HG02678 (cell line): ENCODE measurements at regions not wholly inside any gene's neighbourhood (a gene's known extent, or its start where the extent isn't known, plus 50 kb on each side); places are given as distances from the start of the nearest gene placed in this dataset.
"Not testable (repeated sequence)": the region's sequence is repeated elsewhere in the genome, so short reads cannot be mapped to it uniquely, and the experiment has no call there.

Experiments used
- ATAC-seq: cut with Tn5 transposase; IDR thresholded peaks from one replicate; pipeline ENCODE4 v1.9.1; 2021; ENCODE audit warnings: mild to moderate bottlenecking, moderate library complexity; ENCODE audit not compliant: unreplicated experiment

DNA sequence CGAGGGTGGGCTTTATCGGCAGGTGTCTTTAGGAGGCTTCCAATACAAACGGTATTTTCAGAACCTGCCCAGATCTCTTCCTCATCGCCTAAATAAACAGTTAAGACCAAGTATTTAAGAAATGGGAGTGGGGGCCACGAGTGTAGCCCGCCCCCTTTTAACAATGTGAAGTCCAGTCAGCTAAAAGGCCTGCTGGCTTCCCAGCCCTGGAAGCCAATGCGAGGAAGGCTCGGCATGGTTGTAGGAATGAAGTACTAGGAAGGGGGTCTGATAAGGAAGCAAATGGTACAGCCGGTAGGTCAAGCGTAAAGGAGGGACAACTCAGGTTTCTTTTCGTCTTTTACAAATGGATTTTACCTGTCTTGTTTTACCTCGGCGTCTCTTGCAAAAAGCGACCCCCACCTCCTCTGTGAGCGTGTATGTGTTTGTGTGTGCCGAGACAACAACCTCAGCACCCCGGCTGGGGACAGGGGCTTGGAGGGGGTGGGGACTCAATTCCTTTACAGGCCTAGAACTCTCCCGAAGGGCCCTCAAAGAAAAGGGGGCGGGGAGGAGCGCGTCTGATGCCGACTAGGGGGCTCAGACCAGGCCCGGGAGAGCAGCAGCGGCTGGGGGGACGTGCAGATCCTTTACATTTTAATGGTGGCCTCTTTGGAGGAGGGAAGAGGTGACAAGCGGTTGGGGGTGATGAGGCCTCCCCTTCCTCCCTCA, 147.6 kb downstream of the GPR85 start:
- ATAC-seq, result no peak

DNA sequence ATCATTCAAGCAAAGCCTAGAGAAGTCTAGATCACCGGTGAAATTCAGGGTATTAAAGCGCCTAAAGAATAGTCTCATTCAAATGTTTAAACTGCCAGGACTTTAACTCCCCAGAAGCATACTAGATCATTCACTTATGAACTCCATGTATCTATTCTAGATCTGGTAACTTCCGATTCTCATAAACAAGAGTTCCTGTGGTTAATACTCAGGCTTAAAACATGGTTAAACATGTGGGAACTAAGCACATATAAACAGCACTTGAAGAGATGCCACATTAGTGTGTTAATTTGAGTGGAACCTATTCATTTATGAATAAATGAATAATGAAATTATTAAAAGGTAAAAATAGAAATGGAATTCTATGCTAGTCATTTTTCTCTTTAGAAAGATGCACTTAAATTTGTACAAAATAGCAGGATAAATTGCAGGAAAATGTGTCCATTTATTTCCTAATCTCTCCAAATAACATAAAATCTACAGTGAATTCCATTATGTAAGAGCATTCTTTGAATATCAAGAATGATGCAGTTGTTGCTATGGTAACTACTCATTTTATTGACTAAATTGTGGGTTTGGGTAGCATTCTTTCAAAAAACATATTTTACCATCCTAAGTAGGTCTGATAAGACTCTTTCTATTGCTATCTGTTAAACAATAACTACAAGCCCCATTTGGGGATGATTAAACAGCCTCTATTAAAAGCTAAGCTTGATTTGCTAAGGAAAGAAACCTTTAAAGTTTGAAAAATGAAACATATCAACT, 147.6 kb upstream of the TMEM168 start:
- ATAC-seq, result no peak

DNA sequence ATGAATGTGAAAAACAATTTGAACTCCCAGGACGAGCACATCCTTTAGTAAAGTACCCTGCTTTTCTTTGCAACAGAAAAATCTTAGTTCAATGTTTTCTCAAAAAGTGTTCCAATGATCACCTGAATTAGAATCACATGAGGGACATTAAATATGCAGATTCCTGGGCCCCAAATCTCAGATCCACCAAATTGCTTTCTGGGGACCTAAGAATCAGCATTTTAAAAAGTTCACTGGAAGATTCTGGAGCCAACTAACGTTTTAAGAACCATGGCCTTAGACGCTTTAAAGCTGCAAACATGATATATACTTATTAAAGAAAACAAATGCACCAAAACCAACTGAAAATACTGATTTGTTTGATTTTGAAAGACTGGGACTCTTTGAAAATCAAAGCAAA, 143.4 kb upstream of the TMEM168 start:
- ATAC-seq, result no peak

DNA sequence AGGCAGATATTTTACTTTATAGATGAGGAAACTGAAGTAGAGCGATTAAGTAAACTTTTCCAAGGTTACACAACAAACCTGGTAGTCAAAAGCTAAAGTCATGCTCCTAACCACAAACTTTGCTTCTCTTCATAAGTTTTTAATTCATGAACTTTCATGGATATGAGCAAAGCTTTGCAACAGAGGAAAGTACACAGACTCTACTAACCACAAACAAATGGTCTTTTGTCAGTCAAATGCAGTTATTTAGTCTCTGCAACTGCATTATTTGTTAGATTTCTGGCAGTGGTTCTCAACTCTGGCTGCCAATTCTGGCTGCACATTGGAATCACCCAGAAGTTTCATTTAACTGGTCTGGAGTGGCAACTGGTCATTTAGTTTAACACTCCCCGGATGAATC, 140.6 kb upstream of the TMEM168 start:
- ATAC-seq, result no peak

DNA sequence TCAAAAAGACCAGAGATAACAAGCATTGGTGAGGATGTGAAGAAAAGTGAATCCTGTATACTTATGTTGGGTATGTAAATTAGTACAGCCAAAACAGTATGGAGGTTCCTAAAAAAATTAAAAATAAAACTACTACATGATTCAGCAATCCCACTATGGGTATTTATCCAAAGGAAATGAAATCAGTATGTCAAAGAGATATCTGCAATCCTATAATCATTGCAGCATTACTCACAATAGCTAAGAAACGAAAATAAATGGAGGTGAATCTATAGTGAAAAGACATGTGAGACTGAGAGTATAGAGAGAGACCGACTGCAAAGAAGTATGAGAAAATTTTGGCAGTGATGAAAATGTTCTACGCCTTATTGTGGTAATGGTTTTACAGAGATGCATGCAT, 139.2 kb upstream of the TMEM168 start:
- no peak for ATAC-seq

DNA sequence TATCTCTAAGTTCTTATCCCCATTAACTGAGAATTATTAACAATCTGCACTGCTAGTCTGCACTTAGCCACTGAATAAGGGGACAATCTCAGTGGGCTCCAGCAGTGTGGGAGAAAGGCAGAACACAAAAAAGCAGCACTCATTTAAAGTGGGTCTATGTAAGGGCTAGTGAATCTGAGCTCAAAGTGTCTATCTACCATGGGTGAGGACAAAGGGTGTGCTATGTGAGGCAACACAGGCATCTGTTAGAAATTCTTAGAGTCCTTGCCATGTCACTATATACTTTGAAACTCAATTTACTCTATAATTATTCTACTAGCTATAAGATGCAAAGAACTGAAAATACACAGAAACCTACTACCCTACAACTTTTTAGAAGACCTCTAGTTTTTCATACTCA, 135.8 kb upstream of the TMEM168 start:
- no peak for ATAC-seq

DNA sequence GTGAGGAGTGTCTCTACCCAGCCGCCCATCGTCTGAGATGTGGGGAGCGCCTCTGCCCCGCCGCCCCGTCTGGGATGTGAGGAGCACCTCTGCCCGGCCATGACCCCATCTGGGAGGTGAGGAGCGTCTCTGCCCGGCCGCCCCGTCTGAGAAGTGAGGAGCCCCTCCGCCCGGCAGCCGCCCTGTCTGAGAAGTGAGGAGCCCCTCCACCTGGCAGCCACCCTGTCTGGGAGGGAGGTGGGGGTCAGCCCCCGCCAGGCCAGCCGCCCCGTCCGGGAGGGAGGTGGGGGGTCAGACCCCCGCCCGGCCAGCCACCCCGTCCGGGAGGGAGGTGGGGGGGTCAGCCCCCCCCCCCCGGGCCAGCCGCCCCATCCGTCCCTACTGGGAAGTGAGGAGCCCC, 132.4 kb upstream of the TMEM168 start:
- ATAC-seq, result not testable (repeated sequence)

DNA sequence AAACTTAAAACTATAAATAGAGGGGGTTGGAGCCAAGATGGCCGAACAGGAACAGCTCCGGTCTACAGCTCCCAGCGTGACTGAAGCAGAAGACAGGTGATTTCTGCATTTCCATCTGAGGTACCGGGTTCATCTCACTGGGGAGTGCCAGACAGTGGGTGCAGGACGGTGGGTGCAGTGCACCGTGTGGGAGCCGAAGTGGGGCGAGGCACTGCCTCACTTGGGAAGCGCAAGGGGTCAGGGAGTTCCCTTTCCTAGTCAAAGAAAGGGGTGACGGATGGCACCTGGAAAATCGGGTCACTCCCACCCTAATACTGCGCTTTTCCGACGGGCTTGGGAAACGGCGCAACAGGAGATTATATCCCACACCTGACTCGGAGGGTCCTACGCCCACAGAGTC, 126.2 kb upstream of the TMEM168 start:
- not testable (repeated sequence) for ATAC-seq

DNA sequence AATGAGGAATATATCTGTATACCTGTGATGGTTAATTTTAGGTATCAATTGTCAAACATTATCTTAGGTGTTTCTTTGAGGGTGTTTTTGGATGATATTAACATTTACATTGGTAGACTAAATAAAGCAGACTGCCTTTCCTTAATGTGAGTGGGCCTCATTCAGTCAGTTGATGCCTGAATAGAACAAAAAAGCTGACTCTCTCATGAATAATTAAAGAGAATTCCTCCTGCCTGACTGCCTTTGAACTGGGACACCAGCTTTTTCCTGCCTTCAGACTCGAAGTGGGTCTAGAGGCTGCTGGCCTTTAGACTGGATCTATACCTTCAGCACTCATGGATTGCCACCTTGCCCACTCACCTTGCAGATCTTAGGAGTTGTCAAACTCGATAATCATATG, 117.9 kb upstream of the TMEM168 start:
- no peak for ATAC-seq

DNA sequence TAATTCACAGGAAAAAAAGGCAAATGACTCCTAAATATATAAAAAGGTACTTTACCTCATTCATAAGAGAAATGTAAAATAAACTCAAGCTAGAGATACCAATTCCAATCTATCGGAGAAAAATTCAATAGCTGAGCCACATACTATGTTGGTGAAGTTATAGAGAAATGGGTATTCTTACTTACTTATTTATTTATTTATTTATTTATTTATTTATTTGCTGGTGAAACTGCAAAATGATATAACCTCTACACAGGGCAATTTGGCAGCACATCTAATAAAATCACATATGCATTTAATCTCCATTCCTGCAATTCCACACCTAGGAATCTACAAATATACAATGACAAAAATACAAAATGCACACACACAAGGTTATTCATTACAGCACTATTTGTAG, 117.5 kb upstream of the TMEM168 start:
- ATAC-seq, result no peak

DNA sequence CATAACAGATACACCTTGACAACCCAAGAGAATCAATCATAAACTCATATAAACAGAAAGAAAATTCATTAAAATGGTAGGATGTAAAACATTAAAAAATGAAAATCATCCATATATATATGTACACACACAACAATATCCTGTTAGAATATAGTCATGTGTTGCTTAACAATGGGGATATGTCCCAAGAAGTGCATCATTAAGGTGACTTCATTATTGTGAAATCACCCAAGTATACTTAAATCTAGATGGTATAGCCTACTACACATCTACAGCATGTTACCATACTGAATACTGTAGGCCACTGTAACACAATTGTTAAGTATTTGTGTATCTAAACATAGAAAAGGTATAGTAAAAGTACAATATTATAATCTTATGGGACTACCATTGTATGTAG, 115.8 kb upstream of the TMEM168 start:
- ATAC-seq, result no peak

DNA sequence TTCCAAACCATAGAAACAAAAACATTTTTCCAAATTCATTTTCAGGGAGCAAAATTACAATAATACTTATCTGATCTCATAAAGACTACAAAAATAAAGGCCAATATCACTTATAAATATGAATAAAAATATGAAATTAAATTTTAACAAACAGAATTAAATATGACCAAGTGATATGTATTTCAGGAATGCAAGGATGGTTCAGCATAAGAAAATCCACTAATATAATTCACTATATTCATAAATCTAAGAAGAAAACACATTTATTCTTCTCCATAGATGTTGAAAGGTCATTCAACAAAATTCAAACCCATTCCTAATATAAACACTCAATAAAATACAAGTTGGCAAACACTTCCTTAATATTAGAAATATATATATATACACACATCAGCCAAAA, 115.2 kb upstream of the TMEM168 start:
- no peak for ATAC-seq

DNA sequence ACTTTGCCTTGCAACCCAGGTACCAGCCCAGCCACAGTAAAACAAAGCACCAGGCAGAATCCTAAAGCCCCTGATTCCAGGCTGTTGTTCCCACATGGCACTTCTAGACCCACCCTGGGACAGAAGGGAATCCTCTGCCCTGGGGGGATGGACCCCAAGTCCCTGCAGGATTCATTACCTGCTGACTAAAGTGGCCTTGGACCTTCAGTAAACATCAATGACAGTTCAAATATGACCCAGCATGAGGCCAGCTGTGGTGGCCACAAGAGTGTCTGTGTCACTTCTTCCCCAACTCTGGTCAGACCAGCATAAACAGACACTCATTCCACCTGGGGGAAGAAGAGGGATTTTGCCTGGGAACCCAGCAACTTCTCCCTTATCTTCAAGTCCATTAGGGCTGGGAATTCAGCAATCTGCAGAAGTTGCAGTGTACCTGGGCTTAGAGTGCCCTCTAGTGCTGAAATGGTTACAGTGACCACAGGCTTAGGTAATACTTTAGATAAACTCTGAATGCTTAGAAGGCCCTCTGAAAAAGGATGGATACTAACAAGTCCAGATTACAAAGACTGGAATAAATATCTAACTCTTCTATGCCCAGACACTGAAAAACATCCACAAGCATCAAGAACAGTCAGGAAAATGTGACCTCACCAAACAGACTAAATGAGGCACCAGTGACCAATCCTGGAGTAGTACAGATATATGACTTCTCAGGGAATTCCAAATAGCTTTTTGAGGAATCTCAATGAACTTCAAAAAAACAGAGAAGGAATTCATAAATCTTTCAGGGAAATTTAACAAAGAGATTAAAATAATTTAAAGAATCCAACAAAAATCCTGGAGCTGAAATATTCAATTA, 108.5 kb upstream of the TMEM168 start:
- ATAC-seq, result peak; percentile 86

DNA sequence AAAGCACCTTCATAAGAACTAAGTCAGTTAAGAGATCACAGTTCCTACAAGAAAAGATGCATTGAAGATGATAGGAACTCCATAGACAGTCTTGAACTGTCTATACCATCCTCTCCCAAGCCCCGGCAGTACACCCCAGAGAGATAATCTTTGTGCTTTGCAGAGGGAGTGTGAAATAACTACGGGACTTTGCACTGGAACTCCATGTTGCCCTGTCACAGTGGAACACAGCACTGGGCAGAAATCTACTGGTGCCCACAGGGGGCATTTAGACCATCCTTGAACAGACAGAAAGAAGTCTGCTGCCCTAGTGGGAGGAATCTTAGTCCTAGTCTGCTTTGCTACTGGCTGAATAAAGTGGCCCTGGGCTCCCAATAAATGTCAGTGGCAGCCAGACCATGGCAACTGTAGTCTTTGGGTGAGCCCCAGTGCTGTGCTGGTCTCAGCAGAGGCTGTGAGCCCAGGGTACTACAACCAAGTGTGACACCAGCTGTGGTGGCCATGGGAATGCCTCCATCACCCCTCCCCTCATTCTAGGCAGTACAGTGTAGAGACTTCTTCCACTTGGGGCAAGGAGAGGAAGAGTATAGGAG, 107.7 kb upstream of the TMEM168 start:
- ATAC-seq, result peak; percentile 10

DNA sequence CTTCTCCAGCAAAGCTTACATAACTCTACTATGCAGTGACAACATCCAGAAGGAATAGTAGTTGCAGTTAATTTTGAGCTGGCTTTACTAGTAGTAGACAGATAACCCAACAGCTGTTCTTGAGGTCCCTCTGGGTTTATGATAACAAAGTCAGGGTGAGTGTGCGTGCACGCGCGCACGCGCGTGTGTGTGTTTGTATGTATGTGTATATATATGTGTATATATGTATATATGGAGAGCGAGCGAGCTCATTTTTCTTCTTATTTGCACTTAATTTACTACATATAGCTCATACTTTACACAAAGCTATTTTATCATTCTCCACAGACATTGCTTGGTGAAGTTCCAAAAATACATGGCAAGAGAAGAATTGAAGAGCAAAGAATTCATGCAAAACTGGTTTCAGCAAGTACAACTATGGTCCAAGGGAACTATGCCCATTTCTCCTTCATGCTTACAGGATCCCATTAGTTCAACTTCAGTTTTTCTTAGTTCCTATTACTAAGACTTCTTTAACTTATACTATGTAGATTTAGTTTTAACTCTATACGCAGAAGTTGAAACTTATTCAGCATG, 105.9 kb upstream of the TMEM168 start:
- ATAC-seq, result no peak

DNA sequence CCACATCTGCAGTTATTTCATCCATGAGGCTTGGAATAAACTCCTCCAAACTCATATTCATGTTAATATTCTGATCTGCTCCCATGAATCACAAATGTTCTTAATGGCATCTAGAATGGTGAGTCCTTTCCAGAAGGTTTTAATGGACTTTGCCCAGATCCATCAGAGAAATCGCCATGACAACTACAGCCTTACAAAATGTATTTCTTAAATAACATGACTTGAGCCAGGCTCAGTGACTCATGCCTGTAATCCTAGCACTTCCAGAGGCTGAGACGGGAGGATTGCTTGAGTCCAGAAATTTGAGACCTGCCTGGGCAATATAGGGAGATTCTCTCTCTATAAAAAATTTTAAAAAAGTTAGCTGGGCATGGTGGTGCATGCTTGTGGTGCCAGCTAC, 102.1 kb upstream of the TMEM168 start:
- no peak for ATAC-seq

DNA sequence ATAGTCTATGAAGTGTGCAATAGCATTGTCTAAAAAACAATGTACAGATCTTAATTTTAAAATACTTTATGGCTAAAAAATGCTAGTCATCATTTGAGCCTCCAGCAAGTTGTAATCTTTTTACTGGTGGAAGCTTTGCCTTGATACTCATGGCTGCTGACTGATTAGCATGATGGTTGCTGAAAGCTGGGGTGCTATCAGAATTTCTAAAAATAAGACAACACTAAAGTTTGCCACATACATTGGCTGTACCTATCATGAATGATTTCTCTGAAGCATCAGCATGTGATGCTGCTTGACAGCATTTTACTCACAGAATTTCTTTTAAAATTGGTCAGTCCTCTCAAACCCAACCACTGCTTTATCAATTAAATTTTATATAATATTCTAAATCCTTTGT, 101.5 kb upstream of the TMEM168 start:
- ATAC-seq, result no peak

DNA sequence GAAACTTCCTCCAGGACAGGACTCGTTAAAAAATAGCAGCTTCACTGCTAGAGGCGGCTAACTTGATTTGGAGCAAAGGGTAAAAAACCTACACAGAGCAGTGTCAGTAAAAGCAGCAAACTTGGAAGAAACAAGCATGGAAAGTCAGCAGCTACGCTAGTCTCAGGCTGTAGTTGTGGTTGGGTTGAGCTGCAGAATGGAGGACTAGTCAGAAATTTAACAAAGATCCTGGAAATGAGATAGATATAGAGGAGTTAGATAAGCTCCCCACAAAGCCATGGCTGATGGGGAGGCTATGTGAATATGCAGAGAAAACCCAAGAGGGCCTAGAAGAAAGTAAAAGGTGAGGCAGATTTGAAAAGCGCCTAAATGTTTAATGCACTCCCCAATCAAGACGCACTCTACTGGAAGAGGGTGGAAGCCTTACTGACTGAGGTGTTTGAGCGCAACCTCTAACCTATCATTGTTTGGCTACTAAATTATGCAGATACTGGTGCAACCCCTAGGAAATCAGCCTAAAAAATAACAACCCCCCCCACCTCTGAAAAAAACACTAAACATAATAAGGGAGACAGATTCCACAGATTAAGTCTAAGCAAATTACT, 99.7 kb upstream of the TMEM168 start:
- ATAC-seq, result no peak

DNA sequence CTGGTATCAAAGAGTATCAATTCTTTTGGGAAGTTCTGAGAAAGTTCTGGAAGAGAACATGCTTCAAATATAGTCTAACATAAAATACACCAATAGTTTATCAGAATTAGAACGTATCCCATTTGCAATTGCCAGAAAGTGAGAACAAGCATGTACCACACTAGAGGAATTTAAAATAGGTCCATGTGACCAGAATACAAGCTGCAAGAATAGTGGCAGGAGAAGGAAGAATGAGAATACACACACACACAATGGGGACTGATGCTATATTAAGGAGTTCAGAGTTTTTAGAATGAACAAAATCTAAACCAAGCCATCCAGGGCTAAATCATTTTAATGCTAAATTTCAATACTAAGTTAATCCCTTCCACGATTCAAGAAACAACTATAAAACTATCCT, 99.1 kb upstream of the TMEM168 start:
- no peak for ATAC-seq

DNA sequence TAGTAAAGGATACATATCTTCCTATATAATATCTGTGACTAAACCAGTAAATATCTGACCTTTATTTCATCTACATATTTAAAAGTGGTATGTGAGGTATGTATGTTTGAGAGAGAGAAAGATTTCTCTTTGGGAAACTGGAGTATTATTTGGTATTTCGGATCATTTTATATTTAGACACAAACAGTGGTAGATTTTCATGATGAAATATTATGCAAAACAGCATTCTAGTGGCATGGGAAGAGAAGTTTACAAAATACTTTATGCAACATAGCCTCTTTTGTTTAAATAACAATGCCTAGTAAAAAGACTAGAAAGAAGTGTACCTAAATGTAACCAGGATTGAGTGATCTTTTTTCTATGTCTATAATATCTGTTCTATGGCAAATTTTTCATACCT, 98.6 kb upstream of the TMEM168 start:
- no peak for ATAC-seq

DNA sequence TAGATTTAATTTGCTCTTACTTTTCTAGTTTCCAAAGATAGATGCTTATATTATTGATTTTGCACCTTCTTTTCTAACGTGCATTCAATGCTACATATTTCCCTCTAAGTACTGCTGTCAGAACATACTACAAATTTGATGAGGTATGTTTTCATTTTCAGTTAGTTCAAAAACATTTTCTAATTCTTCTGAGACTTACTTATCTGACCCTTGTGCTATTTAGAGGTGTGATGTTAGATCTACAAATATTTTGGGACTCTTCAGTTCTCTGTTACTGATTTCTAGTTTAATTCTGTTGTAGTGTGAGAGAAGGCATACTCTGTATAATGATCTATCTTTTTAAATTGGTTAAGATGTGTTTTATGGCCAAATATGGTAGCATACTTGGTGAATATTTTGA, 97.8 kb upstream of the TMEM168 start:
- no peak for ATAC-seq
